ENCODE measurements at regions not wholly inside any gene's neighbourhood (a gene's known extent, or its start where the extent isn't known, plus 50 kb on each side); places are given as distances from the start of the nearest gene placed in this dataset.
A peak's percentile ranks its signal among the peaks of the same experiment; 100 is the strongest.
"Not testable (repeated sequence)": the region's sequence is repeated elsewhere in the genome, so short reads cannot be mapped to it uniquely, and the experiment has no call there.

DNA sequence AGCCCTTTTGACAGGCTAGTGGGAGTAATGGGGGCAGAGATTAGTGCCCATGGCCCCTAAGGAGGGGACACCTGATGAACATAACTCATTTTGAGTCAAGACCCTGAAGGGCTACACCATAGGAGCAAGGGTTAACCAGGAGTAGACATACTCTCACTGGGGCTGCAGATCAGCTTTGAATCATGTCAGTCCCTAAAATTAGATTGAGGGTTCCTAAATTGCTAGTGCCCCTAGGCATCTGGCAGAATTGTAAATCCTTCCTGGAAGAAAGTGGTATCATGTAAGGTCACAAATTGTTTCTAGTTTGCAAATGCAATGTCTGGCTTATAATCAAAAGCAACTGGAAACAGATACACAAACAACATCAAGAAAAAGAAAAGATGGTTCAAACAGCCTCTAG lies 52.1 kb upstream of the LRRC37A2 start:
- not testable (repeated sequence) for H3K27me3 Mint-ChIP-seq, ATAC-seq, H3K36me3 Mint-ChIP-seq, H3K27ac Mint-ChIP-seq, H3K9me3 Mint-ChIP-seq, H3K4me1 Mint-ChIP-seq, H3K4me3 Mint-ChIP-seq

DNA sequence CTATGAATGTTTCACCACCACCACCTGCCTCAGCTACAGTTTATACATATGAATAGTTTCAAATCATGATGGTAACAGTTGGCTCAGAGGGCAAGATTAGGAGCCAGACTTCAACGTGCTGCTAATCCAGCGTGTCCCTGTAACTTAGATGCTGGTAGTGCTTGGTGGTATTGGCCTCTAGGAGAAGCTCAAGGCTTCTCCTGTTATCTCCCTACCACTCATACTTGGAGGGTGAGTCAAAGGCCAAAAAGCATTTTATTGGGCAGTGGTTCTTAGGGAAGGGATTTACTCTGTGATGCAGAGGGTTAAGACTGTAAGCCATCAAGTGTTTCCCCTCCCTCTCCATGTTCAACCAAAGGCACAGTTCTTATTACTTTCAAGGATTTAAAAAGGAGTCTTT lies 57.2 kb upstream of the LRRC37A2 start:
- not testable (repeated sequence) for H3K27ac Mint-ChIP-seq, H3K4me3 Mint-ChIP-seq, H3K27me3 Mint-ChIP-seq, H3K4me1 Mint-ChIP-seq, H3K9me3 Mint-ChIP-seq, H3K36me3 Mint-ChIP-seq, ATAC-seq

DNA sequence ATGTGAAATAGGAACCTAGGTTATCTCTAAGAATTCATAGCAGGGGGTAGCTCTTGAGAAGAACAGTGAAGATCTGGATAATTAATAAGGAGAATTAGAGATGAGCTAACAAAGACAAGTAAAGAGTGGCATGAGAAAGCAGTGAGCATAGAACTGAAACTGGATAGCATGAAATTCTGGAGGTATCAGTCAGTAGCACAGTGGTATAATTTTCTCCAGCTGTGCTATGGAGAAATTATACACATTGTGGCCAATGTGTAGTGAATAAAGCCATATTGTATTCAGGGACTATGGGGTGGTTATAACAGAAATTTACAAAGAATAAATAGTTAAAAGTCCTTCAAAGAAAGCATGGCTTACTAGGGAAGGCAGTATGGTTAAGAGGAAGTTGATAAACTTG lies 57.7 kb upstream of the LRRC37A2 start:
- not testable (repeated sequence) for H3K4me3 Mint-ChIP-seq

DNA sequence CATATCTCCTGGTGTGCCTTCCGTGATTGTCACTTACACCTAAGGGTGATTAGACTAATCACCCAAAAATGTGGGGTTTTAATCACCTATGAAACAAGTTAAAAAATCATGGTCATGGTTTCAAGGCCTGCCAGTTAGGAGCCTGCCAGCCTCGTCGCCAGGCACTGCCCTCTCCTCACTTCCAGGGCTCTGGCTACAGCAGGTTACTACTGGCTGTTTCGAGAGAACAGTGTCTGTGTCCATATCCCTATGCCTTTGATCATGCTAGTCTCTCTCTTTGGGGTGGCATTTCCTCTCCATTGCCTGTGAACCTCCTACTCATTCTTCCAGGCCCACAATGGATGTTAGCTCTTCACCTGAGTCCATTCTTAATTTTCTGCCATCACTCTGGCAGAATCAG lies 59.2 kb upstream of the LRRC37A2 start:
- H3K9me3 Mint-ChIP-seq, H3K27ac Mint-ChIP-seq, H3K36me3 Mint-ChIP-seq, H3K4me1 Mint-ChIP-seq, H3K27me3 Mint-ChIP-seq, ATAC-seq, H3K4me3 Mint-ChIP-seq: not testable (repeated sequence)

More for the DNA sequence above, 57.7 kb upstream of the LRRC37A2 start:
- ATAC-seq, H3K4me1 Mint-ChIP-seq, H3K36me3 Mint-ChIP-seq, H3K9me3 Mint-ChIP-seq, H3K27me3 Mint-ChIP-seq, H3K27ac Mint-ChIP-seq: not testable (repeated sequence)

DNA sequence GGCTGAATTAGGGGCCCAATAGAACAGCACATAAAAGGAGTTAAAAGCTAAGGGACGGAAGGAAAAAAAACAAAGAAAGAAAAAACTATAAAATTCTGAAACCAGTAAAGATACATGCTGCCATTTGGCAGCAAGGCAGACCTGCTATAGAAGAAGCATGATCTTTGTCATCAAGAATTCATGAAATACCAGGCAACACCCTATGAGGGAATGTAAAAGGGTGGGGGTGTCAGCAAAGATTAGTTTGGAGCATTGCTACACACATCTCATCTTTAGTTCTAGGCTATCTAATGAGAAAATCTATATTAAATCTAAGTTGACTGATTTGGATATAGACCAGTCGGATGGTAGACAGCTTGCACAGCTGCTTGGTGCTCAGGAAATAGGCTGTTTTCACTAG lies 66.4 kb upstream of the LRRC37A2 start:
- not testable (repeated sequence) for H3K4me3 Mint-ChIP-seq, ATAC-seq, H3K36me3 Mint-ChIP-seq, H3K9me3 Mint-ChIP-seq, H3K27ac Mint-ChIP-seq, H3K27me3 Mint-ChIP-seq, H3K4me1 Mint-ChIP-seq

DNA sequence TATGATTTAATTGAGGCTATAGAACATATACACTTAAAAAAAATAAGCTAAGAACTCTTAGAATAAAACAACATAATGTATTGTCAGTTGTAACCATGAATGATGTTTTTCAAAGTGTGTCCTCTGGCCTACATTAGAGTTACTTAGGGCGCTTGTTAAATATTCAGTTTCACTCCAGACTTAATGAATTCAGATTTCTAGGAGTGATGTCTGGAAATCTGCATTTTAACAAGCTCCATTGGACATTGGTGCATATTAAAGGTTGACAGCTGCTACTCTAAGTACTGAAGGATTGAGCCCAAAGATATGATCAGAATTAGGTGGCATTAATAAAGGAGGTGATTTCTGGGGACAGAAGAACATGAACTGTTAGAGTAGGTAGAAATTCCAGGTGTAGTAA lies 66.9 kb upstream of the LRRC37A2 start:
- not testable (repeated sequence) for H3K36me3 Mint-ChIP-seq, H3K27me3 Mint-ChIP-seq, H3K9me3 Mint-ChIP-seq, H3K27ac Mint-ChIP-seq, H3K4me1 Mint-ChIP-seq, ATAC-seq, H3K4me3 Mint-ChIP-seq

DNA sequence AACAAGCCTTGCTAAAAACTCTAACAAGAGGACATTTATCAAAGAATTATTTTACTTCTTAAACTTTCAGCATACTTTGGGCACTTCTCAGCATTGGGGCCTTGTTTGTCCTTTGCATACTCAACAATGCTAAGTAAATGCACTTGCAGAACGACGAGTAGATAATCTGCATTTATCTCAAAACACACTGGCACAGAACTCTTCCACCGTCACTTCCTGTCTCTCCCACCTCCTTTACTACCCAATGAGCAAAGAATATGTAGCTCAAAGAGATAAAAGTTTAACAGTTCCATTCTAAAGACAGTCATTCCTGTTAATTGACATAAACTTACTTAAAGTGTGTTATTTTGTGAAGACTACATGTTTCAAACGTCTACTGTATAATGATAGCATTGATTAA lies 70.1 kb upstream of the LRRC37A2 start:
- ATAC-seq, H3K36me3 Mint-ChIP-seq, H3K27me3 Mint-ChIP-seq, H3K27ac Mint-ChIP-seq, H3K4me3 Mint-ChIP-seq, H3K9me3 Mint-ChIP-seq, H3K4me1 Mint-ChIP-seq: not testable (repeated sequence)

DNA sequence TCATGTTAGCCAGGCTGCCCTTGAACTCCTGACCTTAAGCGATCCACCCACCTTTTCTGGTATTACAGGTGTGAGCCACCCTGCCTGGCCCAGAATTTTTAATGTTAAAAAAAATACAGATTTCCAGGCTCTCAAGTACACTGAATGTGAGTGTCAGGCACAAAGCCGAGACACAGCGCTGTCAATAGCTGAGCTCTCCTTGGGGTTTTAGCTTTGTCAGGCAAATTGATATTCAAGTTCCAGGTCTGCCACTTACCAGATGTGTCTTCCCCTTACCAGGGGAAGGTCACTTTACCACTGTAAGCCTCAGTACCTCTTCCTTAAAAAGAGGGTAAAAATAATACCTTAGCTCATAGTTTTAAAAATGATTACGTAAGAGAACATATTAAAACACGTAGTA lies 71.6 kb upstream of the LRRC37A2 start:
- not testable (repeated sequence) for H3K4me1 Mint-ChIP-seq, H3K4me3 Mint-ChIP-seq, ATAC-seq, H3K27me3 Mint-ChIP-seq, H3K36me3 Mint-ChIP-seq, H3K27ac Mint-ChIP-seq, H3K9me3 Mint-ChIP-seq

DNA sequence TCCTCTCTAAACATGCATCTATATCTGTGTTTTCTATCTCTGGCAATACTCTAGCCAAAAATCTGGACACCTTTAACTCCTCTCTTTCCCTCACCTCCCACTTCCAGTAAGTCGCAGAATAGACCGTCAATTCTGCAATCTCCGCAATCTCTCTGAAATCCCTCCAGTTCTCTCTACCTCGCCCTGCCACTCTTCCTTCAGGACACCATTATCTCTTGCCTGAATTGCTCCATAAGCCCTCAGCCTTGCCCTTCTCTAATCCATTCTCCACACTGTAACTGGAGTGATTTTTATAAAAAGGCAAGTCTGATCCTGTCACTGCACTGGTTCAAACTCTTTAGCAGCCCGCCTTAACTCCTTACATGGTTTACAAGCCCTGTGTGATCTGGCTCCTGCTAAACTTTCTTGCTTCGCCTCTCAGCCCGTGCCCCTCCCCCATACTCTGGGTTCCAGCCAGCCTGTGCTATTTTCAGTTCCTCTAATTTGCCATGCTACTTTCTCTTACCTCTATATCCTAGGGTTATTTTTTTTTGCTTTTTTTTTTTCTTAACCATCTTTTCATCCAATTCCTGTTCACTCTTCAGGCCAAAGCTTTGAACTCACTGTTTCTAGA lies 73.0 kb upstream of the ARL17B start:
- not testable (repeated sequence) for H3K36me3 Mint-ChIP-seq, H3K4me1 Mint-ChIP-seq, H3K27ac Mint-ChIP-seq, H3K27me3 Mint-ChIP-seq, H3K9me3 Mint-ChIP-seq, H3K4me3 Mint-ChIP-seq
- ATAC-seq: peak; percentile 89

DNA sequence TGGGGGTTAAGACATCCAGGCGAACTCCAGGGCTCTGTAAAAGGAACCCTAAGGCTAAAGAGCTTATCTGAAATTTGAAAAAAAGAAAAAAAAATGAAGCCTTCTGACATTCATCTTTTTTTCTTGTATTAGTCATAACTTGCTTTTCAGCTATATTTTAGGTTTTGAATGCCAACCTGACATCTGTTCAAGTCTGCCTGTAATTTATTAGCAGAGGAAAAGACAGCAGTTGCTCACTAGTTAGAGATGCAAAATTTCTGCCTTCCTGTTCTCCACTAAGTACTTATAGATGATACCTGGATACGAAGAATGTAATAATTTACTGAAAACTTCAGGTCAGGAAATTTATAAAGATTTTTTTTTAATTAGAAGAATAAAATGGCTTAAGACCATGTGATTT lies 68.7 kb upstream of the ARL17B start:
- H3K4me3 Mint-ChIP-seq, ATAC-seq, H3K27me3 Mint-ChIP-seq: not testable (repeated sequence)

DNA sequence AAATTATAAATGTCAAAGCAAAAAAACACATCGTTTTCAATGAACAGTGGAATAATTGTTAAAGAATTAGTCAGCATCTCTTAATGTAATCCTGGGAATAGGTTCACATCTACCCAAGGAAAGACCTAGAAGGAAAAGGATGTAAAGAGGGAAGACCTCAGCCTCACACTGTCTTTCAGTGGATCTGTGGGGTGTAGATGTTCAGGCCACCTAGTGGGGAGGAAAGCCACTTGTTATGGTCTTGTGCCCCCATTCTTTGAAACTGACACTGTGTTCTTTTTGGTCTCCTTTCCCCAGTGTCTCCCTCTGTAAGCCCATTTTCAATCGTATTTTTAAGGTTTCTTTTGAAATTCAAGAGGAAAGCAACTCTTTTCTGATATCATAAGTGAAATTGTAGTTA lies 68.1 kb upstream of the ARL17B start:
- H3K27ac Mint-ChIP-seq, H3K36me3 Mint-ChIP-seq, ATAC-seq, H3K4me3 Mint-ChIP-seq, H3K9me3 Mint-ChIP-seq, H3K4me1 Mint-ChIP-seq, H3K27me3 Mint-ChIP-seq: not testable (repeated sequence)

More for the DNA sequence above, 68.7 kb upstream of the ARL17B start:
- not testable (repeated sequence) for H3K36me3 Mint-ChIP-seq, H3K27ac Mint-ChIP-seq, H3K4me1 Mint-ChIP-seq, H3K9me3 Mint-ChIP-seq

DNA sequence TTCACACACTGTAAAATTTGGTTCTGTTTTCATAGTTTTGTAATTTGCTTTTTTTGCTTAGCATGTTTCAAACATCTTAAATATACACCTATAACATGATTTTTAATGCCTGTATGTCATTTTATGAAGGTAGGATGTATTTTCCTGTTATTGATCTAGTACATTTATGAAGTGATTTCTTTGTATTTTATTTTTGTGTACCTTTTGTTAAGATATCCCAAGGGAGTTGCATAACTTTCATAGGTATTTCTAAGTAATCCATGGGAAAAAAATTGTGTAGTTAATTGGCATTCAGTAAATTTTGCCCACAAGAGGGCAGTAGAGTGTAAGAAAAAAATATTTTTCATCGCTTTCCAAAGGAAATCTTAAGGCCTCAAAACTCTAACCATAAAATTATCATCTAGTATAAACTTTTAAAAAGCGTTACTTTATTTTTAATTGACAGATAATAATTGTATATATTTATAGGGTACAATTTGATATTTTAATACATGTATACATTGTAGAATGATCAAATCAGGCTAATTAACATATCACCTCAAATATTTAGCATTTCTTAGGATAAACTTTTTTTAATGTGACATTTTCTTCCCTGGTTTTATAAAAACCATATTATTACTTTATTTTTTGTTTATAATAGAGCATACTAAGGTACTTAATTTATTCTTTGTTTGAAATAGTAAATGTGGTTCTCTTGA lies 62.8 kb upstream of the ARL17B start:
- not testable (repeated sequence) for H3K4me1 Mint-ChIP-seq, H3K36me3 Mint-ChIP-seq, H3K27ac Mint-ChIP-seq, H3K27me3 Mint-ChIP-seq, H3K9me3 Mint-ChIP-seq, H3K4me3 Mint-ChIP-seq, ATAC-seq

DNA sequence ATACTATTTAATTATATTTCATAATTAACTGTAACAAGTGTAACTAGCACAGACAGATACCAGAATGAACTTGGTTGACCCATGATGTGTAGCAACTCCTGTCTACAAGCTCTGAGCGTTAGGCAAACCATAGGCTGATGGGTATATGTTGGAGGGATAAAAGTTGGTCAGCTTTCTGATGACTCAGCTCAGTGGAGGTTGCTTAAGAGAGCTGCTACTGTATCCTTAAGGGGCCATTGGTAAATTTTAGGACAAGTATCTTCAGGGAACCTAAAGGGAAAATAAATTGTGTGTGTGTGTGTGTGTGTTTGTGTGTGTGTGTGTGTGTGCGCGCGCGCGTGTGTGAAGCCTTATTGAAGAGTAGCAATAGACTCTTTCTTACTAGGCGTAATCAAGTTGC lies 56.3 kb upstream of the ARL17B start:
- H3K4me3 Mint-ChIP-seq, H3K4me1 Mint-ChIP-seq, ATAC-seq: not testable (repeated sequence)

DNA sequence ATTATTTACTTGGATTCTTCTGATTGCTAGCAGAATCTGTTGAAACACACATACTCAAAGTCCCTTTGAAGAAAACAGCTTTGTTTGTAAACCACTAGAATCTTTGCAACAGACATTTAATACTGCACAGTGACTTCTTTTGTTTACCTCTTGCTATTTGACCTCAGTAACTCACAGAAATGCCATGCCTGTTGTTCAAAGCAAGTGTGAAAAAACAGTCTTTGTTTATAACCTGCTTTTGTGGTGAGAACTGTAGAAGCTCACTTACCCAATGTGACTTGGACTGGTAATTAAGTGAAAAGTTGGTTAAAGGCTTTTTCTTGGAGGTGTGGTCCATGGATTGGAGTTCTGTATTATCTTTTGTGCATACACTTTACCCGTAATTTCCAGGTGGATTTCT lies 55.7 kb upstream of the ARL17B start:
- not testable (repeated sequence) for H3K36me3 Mint-ChIP-seq, H3K27ac Mint-ChIP-seq, H3K4me3 Mint-ChIP-seq, H3K27me3 Mint-ChIP-seq, ATAC-seq, H3K4me1 Mint-ChIP-seq, H3K9me3 Mint-ChIP-seq

More for the DNA sequence above, 56.3 kb upstream of the ARL17B start:
- not testable (repeated sequence) for H3K27ac Mint-ChIP-seq, H3K27me3 Mint-ChIP-seq, H3K36me3 Mint-ChIP-seq, H3K9me3 Mint-ChIP-seq

DNA sequence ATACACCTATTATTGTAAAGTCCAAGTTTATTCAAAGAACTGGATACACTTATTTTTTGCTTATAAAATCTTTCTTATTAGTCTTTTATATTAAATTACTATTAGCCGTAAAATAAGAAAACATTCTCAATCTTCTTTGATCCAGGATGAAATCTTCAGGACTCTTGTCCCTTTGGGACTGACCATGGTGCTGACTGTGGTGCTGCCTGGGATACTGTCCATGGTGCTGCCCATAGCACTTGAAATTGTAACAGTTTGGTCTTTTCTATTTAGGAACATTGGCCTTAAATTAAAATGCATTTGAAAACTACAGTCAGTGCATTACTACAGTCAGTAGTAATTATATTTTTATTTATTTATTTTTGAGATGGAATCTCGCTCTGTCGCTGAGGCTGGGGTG lies 53.0 kb upstream of the ARL17B start:
- H3K27me3 Mint-ChIP-seq, ATAC-seq, H3K4me1 Mint-ChIP-seq, H3K27ac Mint-ChIP-seq, H3K4me3 Mint-ChIP-seq, H3K36me3 Mint-ChIP-seq, H3K9me3 Mint-ChIP-seq: not testable (repeated sequence)

DNA sequence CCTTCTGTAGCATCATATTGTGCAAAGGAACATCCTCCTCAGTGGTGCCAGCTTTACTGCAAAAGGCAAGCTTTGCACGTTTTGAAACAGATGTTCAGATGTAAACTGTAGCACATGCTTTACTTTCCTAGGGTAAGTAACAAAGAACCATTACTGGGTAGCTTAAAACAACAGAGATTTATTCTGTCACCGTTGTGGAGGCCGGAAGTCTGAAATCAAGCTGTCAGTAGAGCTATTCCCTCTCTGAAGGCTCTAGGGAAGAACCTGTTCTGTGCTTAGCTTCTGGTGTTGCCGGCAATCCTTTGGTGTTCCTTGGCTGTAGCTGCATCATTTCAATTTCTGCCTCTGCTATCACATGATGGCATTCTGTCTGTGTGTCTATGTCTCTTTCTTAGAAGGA lies 50.6 kb upstream of the ARL17B start:
- not testable (repeated sequence) for H3K4me1 Mint-ChIP-seq, H3K27ac Mint-ChIP-seq, H3K9me3 Mint-ChIP-seq, H3K36me3 Mint-ChIP-seq, H3K27me3 Mint-ChIP-seq, ATAC-seq, H3K4me3 Mint-ChIP-seq
